ENCODE measurements at regions not wholly inside any gene's neighbourhood (a gene's known extent, or its start where the extent isn't known, plus 50 kb on each side); places are given as distances from the start of the nearest gene placed in this dataset.

DNA sequence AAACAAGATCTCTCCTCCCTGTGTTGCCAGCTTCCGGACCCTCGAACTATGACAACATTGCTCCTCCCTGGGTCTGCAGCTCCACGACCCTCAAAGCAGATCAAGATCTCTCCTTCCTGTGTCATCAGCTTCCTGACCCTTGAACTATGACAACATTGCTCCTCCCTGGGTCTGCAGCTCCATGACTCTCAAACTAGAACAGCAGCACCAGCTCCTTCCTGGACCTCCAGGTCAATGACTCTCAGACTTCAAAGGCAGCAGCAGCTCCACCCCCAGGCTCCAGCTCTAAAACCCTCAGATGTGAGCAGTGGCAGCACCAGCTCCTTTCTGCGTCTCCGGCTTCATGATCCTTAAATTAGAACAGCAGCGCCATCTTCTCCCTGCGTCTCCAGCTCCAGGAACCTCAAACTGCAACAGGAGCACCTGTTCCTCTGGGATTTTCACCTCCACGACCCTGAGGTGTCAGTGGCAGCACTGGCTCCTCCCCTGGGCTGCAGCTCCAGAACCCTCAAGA is 341.0 kb upstream of the SULF2 start (continued):
- TF ChIP-seq ZFP91 (CRISPR knock-in tag; IDR thresholded peaks at IDR 0.05; ENCODE audit: borderline replicate concordance) (peak; percentile 71), KLF16 (CRISPR knock-in tag; IDR thresholded peaks at IDR 0.05) (no peak), ZFP82 (CRISPR knock-in tag; IDR thresholded peaks at IDR 0.05; ENCODE audit: borderline replicate concordance) (no peak), ZNF549 (CRISPR knock-in tag; IDR thresholded peaks at IDR 0.05) (no peak), STAT5B (CRISPR knock-in tag; IDR thresholded peaks at IDR 0.05) (no peak), SAFB2 (CRISPR knock-in tag; IDR thresholded peaks at IDR 0.05; ENCODE audit: borderline replicate concordance, low read depth) (0 out of 2 replicates have a peak, but pooled peaks have one; percentile 32), SNAPC4 (CRISPR knock-in tag; IDR thresholded peaks at IDR 0.05) (no peak), DNMT1 (CRISPR knock-in tag; IDR thresholded peaks at IDR 0.05) (no peak), AGO1 (IDR thresholded peaks at IDR 0.05; ENCODE audit: low read depth, low read length, poor library complexity, severe bottlenecking) (no peak), ARID2 (CRISPR knock-in tag; IDR thresholded peaks at IDR 0.05; ENCODE audit: borderline replicate concordance) (no peak), ELK4 (CRISPR knock-in tag; IDR thresholded peaks at IDR 0.05; ENCODE audit: borderline replicate concordance) (no peak), RFXAP (CRISPR knock-in tag; IDR thresholded peaks at IDR 0.05; ENCODE audit: borderline replicate concordance) (0 out of 2 replicates have a peak, but pooled peaks have one; percentile 45), ZNF780A (CRISPR knock-in tag; IDR thresholded peaks at IDR 0.05) (0 out of 2 replicates have a peak, but pooled peaks have one; percentile 37), RFXANK (CRISPR knock-in tag; IDR thresholded peaks at IDR 0.05) (no peak), MAZ (IDR thresholded peaks at IDR 0.05; ENCODE audit: borderline replicate concordance, low read depth, low read length) (no peak), MAZ (CRISPR knock-in tag; IDR thresholded peaks at IDR 0.05; ENCODE audit: low read depth) (peak; percentile 48; the same call in 1 of the 2 replicates), ZNF557 (CRISPR knock-in tag; IDR thresholded peaks at IDR 0.05) (0 out of 2 replicates have a peak, but pooled peaks have one; percentile 50), HMG20B (CRISPR knock-in tag; conservative IDR thresholded peaks at IDR 0.05) (no peak; the same call in 1 of the 2 replicates), SOX13 (IDR thresholded peaks at IDR 0.05) (no peak), SOX13 (CRISPR knock-in tag; conservative IDR thresholded peaks at IDR 0.05 in 1 of 2, IDR thresholded peaks at IDR 0.05 in 1 of 2) (0 out of 4 replicates have a peak, but pooled peaks of 1 of the 2 experiments have one; percentile 27), ZSCAN31 (CRISPR knock-in tag; IDR thresholded peaks at IDR 0.05; ENCODE audit: low read depth) (no peak), PHB2 (IDR thresholded peaks at IDR 0.05; ENCODE audit: partially characterized antibody) (no peak), MAX (IDR thresholded peaks at IDR 0.05) (peak; percentile 43; the same call in 1 of the 2 replicates), KDM4B (CRISPR knock-in tag; IDR thresholded peaks at IDR 0.05) (no peak)
